Retina (tissue), 1 donor: ENCODE measurements at regions not wholly inside any gene's neighbourhood (a gene's known extent, or its start where the extent isn't known, plus 50 kb on each side); places are given as distances from the start of the nearest gene placed in this dataset.
"Not testable (repeated sequence)": the region's sequence is repeated elsewhere in the genome, so short reads cannot be mapped to it uniquely, and the experiment has no call there.

Experiments used
- DNase-seq: peaks from one replicate; pipeline ENCODE4 v3.0.0-alpha.2; 2016

- DNase-seq: no peak
These were observed 1673.9 kb upstream of the WWC1 start for GRCh38 chr5:166617507-166617906.

GRCh38 chr5:166618526-166618925 lies 1672.9 kb upstream of the WWC1 start:
- DNase-seq: no peak

- no peak for DNase-seq
These were observed 1666.9 kb upstream of the WWC1 start for GRCh38 chr5:166624573-166624972.

DNA sequence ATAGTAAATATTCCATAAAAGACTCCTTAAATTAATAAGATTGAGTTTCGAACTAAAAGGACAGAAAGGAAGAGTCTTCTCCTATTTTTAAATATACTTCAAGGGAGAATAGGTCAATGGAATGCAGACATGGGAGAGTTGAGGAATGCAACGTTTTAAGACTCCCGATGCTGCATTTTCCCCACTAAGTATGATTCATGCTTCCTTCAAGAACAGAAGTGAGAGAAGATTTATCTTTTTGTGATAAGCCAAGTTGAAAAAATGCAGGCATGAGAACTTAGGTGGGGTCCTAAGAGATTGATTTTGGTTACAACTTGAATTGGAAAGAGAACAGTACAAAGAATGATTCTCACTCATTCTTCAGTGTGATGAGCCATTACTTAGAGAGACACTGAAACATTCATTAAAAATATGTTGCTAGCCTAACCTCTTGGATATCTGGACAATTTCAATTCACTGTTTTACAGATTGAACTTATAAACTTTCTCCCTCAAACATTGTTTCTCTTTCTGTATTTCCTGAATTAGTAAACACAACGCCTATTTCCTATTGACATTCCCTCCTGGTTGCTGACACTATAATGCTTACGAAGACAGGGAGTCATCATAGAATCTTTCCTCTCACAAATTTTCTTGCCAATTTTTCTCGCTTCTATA lies 1666.1 kb upstream of the WWC1 start:
- no peak for DNase-seq

DNA sequence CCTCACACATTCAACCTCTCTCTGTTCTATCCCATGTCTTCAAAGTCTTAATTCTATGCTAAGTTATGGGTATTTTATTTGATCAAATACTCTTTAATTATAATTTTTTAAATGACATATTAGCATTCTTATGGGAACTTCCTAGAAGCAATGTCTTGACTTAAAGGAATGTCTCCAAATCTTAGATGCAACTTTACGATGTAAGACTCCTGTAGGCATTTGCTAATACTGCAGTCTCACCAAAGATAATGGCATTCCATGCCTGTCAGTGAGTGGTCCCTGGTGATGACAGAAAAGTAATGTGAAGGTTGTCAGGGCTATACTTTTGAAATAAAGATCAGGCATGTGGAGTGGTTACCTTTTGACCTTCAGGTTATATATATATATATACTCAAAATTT lies 1654.2 kb upstream of the WWC1 start:
- no peak for DNase-seq

- DNase-seq: no peak
These were observed 1652.3 kb upstream of the WWC1 start for GRCh38 chr5:166639151-166639550.

DNA sequence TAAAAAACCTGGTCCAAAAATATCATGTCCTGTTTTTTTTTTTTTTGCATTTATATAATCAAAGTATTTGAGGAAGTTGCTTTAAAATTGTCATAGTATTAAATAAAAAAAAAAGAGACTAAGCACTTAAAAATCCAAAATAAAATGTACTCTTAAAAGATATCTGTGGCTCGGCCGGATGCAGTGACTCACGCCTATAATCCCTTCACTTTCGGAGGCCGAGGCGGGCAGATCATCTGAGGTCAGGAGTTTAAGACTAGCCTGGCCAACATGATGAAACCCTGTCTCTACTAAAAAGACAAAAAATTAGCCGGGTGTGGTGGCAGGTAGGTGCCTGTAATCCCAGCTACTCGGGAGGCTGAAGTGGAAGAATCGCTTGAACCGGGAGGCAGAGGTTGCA lies 1651.3 kb upstream of the WWC1 start:
- DNase-seq: not testable (repeated sequence)

- no peak for DNase-seq
These were observed 1642.7 kb upstream of the WWC1 start for GRCh38 chr5:166648736-166649135.

DNA sequence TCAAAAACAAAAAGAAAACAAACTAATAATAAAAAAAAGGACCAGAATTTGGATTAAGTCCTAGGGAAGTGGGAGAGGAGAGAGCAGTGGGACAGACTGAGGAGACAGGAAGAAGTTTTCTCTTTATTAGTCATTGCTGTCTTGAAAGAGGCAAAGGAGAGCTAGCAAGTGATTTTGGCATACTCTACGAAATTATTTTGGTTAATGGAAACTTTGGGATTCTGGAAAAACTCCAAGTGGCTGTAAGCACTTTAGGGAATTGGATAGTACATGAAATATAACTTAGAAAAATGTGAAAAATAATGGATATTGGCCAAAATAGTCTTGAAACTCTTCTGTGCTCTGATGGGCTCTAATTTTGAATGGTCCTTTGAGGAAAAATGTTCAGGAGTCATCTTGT lies 1641.8 kb upstream of the WWC1 start:
- DNase-seq: no peak

DNA sequence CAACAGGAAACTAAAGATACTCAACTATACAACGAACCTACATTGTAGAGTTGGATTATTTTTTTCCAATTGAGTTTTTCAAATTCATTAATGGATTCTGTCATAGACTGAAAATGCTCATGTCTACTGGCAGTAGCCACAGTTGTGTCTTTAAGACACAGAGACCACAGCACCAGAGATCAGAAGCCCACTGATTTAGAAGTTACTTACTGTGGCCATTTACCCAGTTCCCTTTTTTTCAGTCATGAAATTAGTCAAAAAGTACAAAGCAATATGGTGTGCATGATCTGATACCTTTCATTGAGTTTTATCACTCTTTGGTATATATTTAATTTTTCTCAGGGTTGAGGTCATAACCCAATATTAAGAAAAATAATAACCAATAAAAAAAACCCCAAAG lies 1640.2 kb upstream of the WWC1 start:
- DNase-seq: no peak

- no peak for DNase-seq
These were observed 1619.6 kb upstream of the WWC1 start for GRCh38 chr5:166671811-166672210.

GRCh38 chr5:166672431-166672830 lies 1619.0 kb upstream of the WWC1 start:
- no peak for DNase-seq

DNA sequence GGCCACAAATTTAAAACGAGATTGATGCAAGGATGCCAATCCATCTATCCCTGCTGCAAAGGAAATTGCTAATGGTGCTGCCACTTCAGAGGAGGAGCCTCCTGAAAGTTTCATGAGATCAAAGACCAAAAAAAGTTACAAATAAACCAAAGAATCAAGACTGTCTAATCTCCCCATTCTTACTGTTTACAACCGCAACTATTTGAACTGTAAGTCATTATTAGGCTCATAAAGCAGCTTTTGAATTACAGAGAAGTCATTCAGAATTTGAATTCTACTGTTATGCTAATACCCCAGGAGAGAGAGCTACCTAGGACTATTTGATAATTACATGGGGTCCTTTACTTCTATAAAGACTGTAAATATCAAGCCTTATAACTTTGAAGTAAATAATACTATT lies 1613.6 kb upstream of the WWC1 start:
- DNase-seq: no peak

GRCh38 chr5:166679331-166679730 lies 1612.1 kb upstream of the WWC1 start:
- DNase-seq: no peak

GRCh38 chr5:166695326-166695725 lies 1596.1 kb upstream of the WWC1 start:
- no peak for DNase-seq

DNA sequence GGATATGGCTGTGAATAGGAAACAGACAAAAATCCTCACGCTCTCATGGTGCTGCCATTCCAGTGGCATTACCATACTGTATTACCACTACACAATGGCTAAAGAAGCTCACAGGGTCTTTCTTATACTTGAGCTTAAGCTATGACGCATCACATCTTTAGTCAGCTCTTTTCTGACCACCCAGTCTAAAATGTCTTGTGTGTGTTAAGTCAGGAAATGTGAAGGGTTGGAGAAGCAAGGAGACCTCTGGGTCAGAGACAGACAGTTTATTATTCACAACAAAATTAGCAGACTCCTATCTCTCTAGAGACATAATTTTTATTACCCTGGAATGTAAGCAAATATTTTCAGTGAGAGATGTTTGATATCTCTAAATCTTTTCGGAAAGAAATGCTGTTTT lies 1583.2 kb upstream of the WWC1 start:
- DNase-seq: no peak

GRCh38 chr5:166709691-166710090 lies 1581.8 kb upstream of the WWC1 start:
- no peak for DNase-seq

GRCh38 chr5:166710271-166710670 lies 1581.2 kb upstream of the WWC1 start:
- DNase-seq: no peak

DNA sequence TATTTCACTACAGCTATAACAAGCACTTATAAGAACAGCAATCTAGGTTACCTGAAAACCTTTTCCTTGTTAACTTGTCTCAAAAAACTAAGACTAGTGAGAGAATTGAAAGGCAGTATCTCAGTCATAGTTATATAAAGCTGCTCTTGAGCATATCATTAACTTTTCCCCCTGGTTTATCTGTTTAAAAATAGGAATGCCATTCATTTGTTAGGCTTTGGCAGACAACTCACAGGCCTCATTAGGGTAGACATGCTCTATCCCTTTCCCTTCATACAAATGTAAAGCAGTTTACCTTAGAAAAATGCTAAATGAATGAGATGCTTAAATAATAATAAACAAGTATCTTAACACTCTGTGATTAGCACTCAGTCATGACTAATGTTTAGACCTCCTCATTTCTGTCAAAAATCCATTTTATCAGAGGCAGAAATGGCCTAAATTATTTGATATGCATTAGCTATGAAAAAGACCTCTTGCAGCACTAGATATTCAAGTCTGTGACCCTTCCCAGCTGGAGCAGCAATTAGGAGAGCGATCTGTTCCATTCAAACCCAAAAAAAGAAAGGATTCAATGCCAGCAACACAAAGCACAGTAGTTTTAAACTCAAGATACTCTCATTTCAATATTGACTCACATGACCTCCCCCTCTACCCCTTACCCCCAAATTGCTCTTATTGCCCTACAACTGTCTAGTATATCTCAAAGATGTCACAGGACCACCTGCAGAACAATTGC lies 1578.8 kb upstream of the WWC1 start:
- no peak for DNase-seq

- no peak for DNase-seq
These were observed 1578.2 kb upstream of the WWC1 start for GRCh38 chr5:166713295-166713694.

GRCh38 chr5:166716856-166717492 lies 1574.5 kb upstream of the WWC1 start:
- DNase-seq: no peak

GRCh38 chr5:166719991-166720390 lies 1571.5 kb upstream of the WWC1 start:
- DNase-seq: no peak

GRCh38 chr5:166722939-166723338 lies 1568.5 kb upstream of the WWC1 start:
- no peak for DNase-seq

DNA sequence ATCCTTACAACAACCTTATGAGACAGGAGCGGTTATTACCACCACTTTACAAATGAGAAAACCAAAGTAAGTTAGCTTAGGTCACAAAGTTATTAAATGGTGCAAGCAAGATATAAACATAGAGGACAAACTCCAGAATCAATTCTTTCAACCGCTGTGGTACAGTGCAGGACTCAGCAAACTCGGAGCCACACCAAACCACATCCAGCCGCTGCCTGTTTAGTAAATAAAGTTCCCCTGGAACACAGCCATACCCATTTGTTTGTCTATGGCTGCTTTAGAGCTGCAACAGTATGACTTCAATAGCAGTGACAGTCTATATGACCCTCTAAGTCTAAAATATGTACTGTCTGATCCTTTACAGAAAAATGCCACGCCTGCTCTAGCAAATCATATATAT lies 1567.2 kb upstream of the WWC1 start:
- no peak for DNase-seq
